ENCODE measurements at regions not wholly inside any gene's neighbourhood (a gene's known extent, or its start where the extent isn't known, plus 50 kb on each side); places are given as distances from the start of the nearest gene placed in this dataset.

- TF ChIP-seq CTCF (IDR thresholded peaks at IDR 0.05; ENCODE audit: control extremely low read depth, extremely low read depth, low read depth, missing control alignments), result no peak
- ChIA-PET POLR2A (no interaction called here), CTCF (no interaction called here)
- DNase-seq (ENCODE audit: extremely low spot score), result no peak
These were observed 52.4 kb upstream of the C4orf54 start for GRCh38 chr4:99710020-99710419.

GRCh38 chr4:99708551-99708950 lies 50.9 kb upstream of the C4orf54 start:
- no peak for TF ChIP-seq CTCF (IDR thresholded peaks at IDR 0.05; ENCODE audit: control extremely low read depth, extremely low read depth, low read depth, missing control alignments)
- CTCF ChIA-PET, result interaction anchor here (1.0 to 1.3 kb wide), 2 partner anchors 8 to 11 kb away, joined by 3 read pairs; no protein-coding TSS in a partner anchor

More at GRCh38 chr4:99708551-99708950, 50.9 kb upstream of the C4orf54 start:
- POLR2A ChIA-PET, result no interaction called here
- DNase-seq (ENCODE audit: extremely low spot score), result no peak

All from GM10248 (cell line).